ENCODE measurements at regions not wholly inside any gene's neighbourhood (a gene's known extent, or its start where the extent isn't known, plus 50 kb on each side); places are given as distances from the start of the nearest gene placed in this dataset.

DNA sequence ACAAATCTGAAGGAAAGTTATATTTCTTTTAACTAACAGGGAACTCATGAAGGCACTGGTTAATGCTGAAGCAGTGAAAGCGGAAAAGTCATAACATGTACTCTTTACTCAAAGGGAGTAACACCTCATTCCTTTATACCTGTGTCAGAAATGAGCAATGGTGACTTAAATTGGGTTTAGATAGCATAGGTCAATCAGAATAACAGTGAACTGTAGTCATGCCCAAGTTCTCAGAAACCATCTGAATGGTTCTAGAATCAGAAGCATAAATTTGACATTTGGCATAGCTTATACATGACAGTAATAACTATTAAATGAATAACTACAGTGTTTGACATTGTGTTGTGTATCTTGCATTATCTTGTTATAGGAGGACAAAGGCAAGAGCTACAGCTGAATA is 382.0 kb downstream of the NUF2 start:
- intact Hi-C loops (cut with micrococcal nuclease) = no loop called here
- FAIRE-seq = no peak
- CTCF ChIA-PET = no interaction called here

More for the DNA sequence above, 382.0 kb downstream of the NUF2 start:
- Histone ChIP-seq H3K79me2 (ENCODE audit: control insufficient read depth, insufficient read depth, low read length) (no peaks in the 10 kb centered on the region), H3K27me3 (ENCODE audit: control insufficient read depth in 2 of 2, insufficient read depth in 2 of 2, low read length in 2 of 2) (no peaks in the 10 kb centered on the region), H3K9ac (replicated peaks; ENCODE audit: extremely low read depth, insufficient read depth, low read length) (no peak overlapping the region), H3K9me1 (replicated peaks; ENCODE audit: control insufficient read depth, extremely low read depth, insufficient read depth, low read length) (no peaks in the 10 kb centered on the region), H4K20me1 (replicated peaks; ENCODE audit: control insufficient read depth, extremely low read depth, insufficient read depth, low read length) (no peaks in the 10 kb centered on the region), H3K4me1 (ENCODE audit: control insufficient read depth, extremely low read depth, insufficient read depth, low read length) (peaks cover 19% of the 10 kb centered on the region), H2AFZ (ENCODE audit: low read depth, low read length) (no peak overlapping the region), H3K4me3 (replicated peaks in 1 of 3; ENCODE audit: insufficient read depth in 1 of 3, low read depth in 1 of 3, low read length in 3 of 3) (no peak overlapping the region), H3K36me3 (ENCODE audit: control insufficient read depth in 2 of 2, extremely low read depth in 1 of 2, insufficient read depth in 2 of 2, low read length in 2 of 2) (no peaks in the 10 kb centered on the region), H3K9me3 (replicated peaks; ENCODE audit: control insufficient read depth, insufficient read depth, low read length) (no peaks in the 10 kb centered on the region), H3K27ac (ENCODE audit: insufficient read depth, low read depth, low read length) (no peak overlapping the region), H3K4me2 (ENCODE audit: insufficient read depth, low read length) (no peak overlapping the region)
- dilution Hi-C loops (cut with MboI; ENCODE audit: extremely low pct_ligation_motif_present, low sequenced_read_pairs) = no loop called here
- DNase-seq (ENCODE audit: low read depth, low spot score) = no peak
- BruUV-seq (replicated peaks) = no TSS peak
- TF ChIP-seq POLR2AphosphoS5 (IDR thresholded peaks at IDR 0.05; ENCODE audit: insufficient read depth, low read depth, low read length) = no peak
- no peak for TF ChIP-seq JUN (IDR thresholded peaks at IDR 0.05; ENCODE audit: borderline replicate concordance, insufficient read depth, insufficient read length, low read depth)
- no peak for TF ChIP-seq EZH2 (IDR thresholded peaks at IDR 0.05; ENCODE audit: borderline replicate concordance, low read depth, low read length, severe bottlenecking)
- no peak for TF ChIP-seq MAX (IDR thresholded peaks at IDR 0.05; ENCODE audit: insufficient read depth, insufficient read length)
- TF ChIP-seq POLR2A (IDR thresholded peaks at IDR 0.05; ENCODE audit: low read depth, low read length) = no peak
- no peak for TF ChIP-seq FOS (IDR thresholded peaks at IDR 0.05; ENCODE audit: borderline replicate concordance, insufficient read depth, low read length)
- no peak for TF ChIP-seq GATA2 (IDR thresholded peaks at IDR 0.05; ENCODE audit: insufficient read depth, insufficient read length, low read depth, low read length)
- no peak for TF ChIP-seq CTCF (IDR thresholded peaks at IDR 0.05; ENCODE audit: extremely low read depth in 1 of 2, insufficient read depth in 1 of 2, low read depth in 1 of 2, low read length in 2 of 2)
- TF ChIP-seq MYC (IDR thresholded peaks at IDR 0.05; ENCODE audit: low read depth, low read length) = no peak
- POLR2A ChIA-PET = no interaction called here
